Fibroblast of peridontal ligament (primary cell): ENCODE measurements at regions not wholly inside any gene's neighbourhood (a gene's known extent, or its start where the extent isn't known, plus 50 kb on each side); places are given as distances from the start of the nearest gene placed in this dataset.
A peak's percentile ranks its signal among the peaks of the same experiment; 100 is the strongest.

Source experiments
- DNase-seq: peaks from one replicate; pipeline ENCODE4 v3.0.0-alpha.2; 2010; ENCODE audit errors: extremely low read depth

DNA sequence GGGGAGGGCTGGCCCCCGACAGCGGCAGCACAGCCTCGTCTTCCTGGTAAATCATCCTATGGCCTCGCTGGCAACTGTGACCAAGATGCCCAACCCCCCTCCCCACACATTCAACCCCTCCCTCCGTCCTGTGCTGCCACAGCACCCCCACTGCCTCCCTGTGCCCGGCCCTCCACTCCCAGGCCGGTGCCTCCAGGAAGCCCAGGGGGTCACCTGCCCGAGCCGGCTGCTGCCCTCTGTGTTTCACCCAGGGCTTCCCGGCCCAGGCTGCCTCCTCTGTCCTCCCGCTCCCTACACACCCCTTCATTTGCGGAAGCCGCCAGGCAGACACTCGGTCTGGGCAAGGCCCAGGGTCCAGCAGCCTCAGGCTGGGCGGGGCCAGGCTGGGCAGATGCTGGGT, 188.6 kb downstream of the RBFOX3 start:
- no peak for DNase-seq

DNA sequence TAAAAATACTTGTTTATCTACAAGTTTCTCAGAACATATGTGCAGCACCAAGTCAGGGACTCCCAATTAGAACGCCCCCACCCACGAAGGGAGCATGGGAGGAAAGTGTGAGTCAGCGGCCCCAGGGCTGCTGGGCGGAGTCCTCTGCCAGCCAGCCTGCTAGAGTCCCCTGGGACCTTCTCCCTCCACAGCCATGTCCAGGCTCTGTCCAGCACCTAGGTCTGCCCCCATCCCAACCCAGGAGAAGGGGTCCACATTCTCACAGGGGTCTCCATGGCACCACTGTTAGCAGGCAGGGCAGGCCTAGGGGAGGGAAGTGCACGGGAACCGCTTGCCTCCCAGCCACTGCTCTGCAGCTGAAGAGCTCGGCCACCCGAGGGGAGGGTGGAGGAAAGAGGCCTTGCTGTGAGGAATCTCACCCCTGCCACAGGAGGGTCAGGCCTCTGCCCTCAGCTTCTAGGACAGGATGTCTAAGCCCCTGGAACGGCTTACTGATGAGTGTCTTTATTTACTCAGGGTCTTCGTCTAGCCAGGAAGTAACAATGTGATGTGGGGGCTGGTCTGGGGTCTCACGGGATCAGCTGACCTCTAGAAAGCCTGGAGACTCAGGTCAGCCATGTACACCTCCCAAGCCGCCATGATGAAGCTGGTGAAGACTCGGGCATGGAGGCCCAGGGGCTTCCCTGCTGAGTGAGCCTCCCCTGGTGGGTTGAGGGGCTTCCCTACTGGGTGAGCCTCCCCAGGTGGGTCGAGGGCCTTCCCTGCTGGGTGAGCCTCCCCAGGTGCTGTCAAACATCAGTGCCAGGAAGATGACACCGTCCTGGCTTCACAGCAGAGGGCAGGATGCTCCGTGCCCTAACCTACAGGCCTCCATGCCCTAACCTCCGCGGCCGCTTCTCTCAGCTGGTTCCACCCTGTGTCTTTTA, 190.3 kb downstream of the RBFOX3 start:
- DNase-seq, result peak; percentile 2

DNA sequence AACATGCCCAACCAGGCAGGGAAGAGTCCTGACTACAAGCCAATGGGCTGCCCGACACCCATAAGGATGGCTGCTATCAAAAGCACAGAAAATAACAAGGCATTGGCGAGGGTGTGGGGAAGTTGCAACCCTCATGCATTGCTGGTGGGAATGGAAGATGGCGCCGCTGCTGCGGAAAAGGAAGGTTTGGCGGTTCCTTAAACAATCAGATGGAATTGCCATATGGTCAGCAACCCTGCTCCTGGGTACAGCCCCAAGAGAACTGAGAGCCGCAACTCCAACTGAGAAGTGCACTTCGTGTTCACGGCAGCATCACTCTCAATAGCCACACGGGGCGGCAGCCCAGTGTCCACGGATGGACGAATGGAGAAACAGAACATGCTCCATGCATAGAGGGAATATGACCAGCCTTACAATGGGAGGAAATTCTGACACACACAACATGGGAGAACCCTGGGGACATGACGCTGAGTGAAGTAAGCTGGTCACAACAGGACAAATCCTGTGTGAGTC, 193.3 kb downstream of the RBFOX3 start:
- DNase-seq, result no peak

DNA sequence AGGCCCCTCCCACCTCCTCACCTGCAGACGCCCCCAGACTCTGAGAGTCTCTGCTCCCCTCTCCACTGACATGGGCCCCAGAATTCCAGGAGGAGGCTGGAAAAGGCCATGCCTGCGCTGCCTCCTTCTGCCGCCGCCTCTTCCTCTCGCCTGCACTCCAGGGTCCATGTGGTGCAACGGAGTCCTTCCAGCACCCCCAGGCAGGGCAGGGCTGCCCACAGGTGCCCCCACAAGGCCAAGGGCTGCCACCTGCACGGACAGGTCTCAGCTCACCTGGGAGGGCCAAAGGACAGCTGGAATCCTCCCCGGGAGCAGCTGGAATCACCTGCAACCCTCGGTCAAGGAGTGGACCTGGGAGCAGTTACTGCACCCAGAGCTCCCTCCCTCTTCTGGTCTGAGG, 194.9 kb downstream of the RBFOX3 start:
- DNase-seq, result no peak

DNA sequence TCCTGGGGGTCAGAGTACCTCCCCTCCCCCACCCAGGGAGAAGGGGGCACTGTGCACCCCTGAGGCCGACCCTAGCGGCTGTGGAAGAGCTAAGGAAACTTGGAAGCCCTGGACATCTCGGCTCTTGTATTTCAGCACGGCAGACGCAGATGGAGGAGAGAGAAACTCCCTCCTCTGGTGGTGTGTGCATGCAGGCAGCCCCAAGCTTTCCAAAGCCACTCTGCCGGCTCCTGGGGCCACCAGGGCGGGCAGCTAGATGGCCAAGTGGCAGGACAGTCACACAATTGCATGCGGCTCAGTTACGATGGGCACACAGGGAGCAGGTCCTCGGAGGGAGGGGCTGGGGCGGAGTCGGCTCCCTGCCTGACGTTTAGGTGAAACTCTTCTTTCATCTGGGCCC, 195.5 kb downstream of the RBFOX3 start:
- DNase-seq, result no peak

DNA sequence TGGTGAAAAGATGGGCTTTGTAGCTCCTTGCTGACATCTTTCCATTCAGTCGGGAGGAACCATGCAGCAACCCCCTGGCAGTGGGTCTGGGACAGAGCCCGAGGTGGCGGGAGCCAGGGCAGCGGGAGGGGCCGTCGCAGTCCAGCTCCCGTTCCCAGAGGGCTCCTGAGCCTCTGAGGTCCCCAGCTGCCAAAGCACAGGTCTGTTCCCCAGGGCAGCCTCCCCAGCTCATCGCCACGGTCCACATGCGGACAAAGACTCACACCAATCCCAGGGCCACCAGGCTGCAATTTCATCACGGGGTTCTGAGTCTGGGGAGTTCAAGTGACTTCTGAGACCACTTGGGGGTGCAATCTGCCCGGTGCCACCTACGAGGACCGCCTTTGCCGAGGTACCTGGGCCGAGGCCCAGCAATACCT, 196.0 kb downstream of the RBFOX3 start:
- no peak for DNase-seq

DNA sequence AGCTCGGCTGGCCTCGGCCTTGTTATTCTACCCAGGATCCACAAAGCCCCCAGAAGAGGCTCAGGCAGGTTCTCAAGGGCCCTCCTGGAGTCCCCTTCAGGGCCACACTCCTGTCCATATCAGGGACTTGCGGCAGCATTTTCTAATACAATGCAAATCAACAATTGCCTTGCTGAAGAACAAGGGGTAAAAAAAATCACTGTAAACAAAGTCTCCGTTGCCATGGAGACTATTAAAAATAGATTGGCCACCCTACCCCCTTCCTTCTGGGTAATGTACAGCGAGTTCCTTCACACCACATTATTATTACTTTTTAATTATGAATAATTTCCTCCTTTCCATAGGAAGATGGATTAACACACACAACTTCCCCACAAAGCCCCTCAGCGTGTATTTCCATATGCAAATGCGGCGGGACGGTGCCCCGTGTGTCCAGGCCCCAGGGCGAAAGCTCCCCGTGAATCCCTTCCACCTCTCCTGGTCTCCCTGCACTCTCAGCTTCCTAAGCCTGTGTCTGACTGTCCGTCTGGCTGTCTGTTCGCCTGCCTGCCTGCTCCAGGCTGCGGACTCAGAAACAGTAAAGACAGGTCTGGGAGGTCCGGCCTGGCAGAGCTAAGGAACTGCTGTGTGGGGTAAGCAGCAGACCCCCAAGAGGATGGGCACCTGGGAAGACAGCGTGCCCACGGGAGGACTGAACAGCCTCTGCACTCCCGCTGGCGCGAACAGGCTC, 196.6 kb downstream of the RBFOX3 start:
- DNase-seq, result no peak

DNA sequence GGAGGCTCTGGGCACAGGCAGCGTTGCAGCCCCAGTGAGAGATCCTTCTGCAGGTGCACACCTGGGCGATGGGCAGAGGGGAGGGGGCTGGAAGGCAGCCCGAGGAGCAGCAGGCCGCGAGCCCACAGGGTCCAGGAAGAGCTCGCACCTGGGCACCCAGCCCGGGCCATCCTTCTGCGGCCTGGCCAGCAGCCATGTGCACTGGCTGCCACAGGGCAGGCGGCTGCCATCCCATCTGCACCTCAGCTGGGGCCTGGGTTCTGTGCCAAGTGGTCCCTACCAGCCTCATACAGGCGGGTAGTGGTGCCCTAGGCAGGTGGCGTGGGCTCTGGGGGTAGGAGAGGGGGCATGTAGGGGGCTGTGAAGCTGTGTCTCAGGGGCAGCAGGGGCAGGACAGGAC, 197.2 kb downstream of the RBFOX3 start:
- DNase-seq, result no peak

DNA sequence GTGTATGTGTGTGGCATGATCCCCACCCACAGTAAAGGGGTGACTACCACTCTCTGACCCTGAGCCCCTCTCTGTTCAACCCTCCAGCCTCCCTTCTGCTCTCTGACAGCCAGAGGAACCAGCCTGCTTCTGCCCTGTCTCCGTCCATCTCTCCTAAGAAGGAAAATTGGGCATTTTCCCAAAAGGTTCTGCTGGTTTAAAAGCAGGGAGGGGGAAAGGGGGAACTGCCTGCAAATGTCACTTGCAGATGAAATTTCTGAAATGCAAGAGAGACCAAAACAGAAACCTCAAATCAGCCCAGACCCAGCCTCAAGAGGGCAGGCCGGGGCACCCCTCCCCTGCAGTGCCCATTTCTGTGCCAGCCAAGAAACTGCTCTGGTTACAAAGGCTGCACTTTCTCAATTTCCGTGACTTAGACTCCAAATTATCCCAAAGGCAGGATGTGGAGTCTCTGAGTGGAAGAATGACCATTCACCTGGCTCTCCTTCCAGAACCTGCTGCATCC, 197.9 kb downstream of the RBFOX3 start:
- no peak for DNase-seq

DNA sequence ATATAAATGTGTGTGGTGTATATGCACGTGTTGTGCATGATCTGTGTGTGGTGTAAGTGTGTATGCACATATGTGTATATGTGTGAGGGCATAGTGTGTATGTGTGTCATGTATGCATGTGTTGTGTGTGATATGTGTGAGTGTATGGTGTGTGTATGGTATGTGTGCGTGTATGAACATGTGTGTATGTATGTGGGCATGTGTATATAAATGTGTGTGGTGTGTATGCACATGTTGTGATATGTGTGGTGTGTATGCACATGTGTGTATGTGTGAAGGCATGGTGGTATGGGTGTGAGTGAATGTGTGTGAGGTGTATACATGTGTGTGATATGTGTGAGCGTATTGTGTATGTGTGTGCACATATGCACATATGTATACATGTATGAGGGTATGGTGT, 198.7 kb downstream of the RBFOX3 start:
- DNase-seq, result no peak

DNA sequence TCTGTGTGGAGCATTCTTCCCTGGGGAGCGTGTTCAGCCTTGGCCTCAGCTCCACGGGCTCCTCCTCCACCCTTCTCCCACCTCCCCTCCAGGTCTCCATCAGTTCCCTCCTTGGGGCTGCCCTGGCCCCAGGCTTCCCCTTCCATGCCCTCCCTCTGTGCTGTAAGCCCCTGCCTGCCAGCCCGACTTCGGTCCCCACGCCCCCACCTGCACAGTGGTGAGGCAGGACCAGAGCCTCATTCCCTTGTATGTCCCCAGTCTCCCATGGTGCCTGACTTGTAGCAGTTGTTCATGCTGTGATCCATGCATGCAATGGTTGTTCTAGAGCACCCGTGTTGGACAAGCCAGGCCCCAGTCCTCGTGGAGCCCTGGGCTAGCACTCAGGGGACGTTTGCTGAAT, 199.4 kb downstream of the RBFOX3 start:
- DNase-seq, result no peak

DNA sequence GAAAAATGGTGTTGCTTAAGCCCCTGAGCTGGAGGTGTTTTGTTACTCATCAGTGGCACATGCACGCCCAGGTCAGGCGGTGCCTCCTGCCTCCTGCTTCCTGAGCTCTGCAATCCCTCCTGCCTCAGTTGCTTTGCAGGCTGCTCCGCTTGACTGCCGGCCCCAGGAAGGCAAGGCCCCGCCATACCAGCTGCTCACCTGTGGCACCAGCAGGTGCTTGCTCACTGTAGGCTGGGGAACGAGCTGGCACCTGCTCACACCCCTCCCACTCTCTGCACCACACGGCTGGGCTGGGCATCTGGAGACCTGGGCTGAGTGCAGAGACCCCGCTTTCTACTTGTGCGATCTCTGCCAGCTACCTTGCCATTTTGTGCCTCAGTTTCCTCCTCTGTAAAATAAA, 200.2 kb downstream of the RBFOX3 start:
- DNase-seq, result no peak

DNA sequence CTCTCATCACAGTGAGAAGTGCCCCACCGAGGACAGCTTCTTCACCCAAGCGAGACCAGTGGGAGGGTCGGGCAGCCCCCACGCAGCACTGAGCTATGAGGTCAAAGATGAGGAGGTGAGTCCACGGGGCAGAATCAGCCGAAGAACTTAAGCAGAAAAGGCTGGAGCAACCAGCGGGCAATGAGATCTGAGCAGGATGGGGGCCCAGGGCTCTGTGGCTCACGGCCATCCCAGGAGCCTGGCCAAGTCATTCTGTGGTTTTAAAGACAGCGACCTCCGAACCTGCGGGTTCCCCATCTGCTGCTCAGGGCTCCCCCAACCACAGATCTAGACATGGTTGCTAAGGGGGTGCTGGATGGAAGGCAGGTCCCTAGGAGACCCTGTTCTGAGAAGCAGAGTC, 202.6 kb downstream of the RBFOX3 start:
- no peak for DNase-seq

DNA sequence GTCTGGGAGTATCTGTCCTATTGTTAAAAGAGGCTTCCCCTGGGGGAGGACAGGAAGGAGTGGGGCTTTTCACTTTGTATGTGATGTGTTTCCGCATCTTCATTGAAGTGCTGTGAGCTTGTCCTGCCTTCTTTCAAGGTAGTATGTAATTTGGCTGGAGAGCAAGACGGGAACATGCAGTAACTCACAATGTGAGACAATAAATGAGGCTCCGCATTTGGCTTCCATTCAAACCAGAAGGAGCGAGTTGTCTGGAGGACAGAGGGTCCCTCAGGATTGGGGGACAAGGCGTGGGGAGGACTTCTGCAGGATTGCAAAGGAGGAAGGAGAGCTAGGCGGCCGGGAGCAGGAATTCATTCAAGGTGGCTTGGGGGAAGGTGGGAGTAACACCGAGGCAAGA, 203.5 kb downstream of the RBFOX3 start:
- no peak for DNase-seq

DNA sequence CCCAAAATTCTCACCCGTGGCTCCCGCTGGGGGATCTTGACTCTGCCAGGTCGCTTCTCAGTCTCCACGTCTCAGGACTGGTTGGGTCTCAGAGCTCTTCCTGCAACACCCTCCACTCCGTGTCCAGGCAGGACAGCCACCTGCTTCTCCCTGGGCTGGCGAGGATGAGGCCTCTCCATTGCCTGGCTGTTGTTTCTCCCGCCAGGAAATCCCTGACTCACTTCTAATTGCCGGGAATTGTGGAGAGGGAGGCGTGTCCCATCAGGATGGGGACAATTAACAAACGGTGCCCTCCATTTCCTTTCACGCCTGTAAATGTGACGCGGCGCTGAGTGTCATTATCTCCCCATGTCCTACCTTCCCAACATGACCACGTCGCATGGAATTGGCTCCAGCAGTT, 204.5 kb downstream of the RBFOX3 start:
- DNase-seq, result no peak

DNA sequence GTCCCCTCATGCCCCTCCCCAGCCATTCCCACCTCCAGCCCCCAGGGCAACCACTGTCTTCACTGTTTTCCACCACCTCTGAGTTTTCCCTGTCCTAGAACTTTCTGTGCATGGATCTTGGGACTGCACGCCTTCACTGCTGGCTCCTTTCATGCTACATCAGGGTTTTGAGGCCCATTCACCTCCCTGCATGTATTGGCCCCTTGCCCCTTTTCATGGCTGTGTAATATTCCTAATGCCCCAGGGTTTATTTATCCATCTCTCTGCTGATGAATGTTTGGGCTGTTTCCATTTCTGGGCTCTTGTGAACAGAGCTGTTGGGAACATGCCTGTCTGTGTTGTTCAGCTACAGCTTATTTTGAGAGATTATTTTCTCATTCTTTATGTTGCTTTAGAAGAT, 205.0 kb downstream of the RBFOX3 start:
- no peak for DNase-seq

DNA sequence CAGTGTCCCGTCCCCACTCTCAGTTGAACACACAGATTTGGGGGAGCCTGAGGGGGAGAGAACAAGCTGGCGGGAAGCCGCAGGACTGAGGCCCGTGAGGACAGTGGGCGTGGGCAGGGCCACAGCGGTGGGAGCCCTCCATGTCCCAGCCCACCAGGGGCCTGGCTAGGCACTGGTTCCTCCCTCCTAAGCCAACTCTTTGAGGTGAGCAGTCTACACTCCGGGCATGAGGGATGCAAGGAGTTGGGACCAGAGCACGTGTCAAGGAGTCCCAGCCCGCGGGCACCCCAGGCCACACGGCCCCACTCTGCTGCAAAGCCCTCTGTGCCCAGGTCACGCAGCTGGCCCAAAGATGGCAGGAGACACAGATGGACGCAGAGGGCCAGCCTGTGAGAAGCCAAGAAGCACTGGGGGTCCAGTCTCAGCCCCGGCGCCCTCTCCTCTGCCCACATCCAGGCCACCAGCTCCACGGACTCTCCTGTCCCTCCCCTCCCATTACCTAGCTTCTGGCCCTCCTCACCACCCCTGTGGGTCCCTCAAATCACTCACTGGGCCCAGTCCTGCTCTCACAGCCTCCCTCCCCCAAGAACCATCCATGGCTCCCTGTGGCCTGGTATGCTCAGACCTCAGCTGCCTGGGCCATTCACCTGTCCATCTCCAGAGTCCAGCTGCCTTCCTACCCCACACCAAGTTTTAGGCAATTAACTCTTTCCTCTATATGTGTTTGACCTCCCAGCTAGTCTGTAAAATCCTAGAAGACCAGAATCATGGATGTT, 206.5 kb downstream of the RBFOX3 start:
- no peak for DNase-seq

DNA sequence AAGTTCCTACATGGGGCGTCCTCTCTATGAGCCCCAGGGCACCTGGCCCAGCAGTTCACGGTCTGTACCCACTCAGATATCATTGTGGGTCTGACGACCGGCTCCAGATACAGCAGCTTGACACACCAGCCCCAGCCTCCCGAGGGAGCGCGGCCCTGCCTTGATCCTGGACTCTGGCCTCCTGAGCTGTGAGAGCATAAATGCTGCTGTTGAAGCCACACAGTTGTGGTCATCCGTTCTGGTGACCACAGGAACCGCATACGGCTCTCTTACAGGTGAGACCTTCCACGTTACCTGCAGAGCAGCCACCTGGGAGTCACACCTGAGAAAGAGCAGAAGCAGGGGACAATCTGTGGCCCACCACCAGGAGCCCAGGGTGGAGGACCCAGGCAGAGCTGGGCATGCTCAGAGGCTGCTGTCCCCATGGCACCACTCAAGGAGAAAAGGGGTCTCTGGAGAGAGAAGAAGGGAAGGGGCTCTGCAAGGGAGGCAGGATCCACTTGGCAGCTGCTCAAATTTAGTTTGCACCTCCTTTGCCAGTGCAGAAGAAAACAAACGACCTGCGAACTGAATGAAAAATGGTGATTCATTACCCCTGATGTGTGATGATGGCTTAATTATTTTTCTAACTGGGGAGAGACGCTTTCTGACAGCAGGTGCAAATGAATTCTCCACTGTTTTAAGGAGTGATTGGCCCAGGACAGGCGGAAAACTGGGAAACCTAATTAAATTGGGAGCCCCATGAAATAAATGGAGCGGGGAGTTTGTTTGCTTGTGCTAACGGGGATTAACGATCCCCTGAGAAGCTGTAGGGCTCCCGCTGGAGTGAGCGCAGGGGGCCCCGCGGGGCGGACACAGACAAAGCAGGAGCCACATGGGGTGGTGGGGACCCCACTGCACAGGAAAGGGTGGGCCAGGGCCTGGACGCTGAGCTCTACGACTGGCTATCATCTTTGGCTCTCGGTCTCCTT, 208.9 kb downstream of the RBFOX3 start:
- DNase-seq, result no peak

DNA sequence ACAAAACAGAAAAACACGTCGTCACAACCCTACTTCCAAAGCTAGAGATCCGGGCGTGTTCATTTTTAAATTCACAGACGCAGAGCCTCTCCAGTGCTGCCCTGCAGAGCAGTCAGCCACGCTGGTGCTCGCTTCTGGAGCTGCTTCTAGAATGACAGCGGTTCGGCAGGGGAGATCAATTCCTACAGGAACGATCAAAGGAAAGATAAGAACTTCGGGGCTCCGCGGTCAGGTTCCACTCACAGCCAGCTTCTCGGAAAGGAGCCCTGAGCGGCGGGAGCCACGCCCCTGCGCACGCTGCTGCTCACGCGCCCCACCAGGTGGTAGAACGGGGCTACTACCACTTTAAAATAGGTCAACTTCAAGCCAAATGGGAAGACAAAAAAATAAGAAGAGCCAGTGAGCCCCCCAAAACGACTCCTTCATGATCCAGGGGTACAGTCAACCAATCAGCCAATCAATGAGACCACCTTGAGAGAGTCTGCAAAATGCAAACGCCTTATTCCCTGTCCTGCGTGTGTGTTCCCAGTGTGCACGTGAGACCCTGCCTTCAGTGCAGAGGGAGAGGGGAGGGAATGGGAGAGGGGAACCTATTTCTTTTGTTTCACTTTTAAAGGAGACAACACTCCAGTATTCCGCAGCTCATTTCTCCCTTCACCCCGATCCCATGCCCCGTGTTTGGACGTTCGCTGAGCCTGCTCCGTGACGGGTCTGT, 209.7 kb downstream of the RBFOX3 start:
- DNase-seq, result peak; percentile 47

DNA sequence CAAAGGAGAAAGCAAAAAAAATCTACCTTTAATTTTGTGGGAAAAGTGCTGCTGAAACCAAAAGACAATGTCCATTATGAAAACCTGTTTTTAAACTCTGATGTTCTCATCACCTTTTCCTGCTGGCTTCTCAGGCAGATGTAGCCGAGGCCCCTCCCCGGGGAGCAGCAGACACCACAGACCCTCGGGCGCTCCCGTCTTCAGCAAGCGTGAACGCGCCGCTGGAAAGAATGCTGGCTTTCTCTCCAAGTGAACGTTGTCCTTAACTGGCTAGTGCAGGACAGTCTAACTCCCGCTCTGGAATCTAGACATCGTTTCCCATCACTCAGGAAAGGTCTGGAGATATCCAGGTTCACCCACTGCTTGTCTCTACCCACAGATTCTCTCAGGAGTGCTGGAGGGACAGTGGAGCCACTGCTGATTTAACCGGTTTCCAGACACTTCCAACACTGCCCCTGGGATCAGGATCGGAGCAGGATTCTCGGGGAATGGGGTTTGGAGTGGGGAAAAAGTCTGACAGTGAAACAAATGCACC, 211.2 kb downstream of the RBFOX3 start:
- no peak for DNase-seq
